HAP-1 (cell line): ENCODE measurements at regions not wholly inside any gene's neighbourhood (a gene's known extent, or its start where the extent isn't known, plus 50 kb on each side); places are given as distances from the start of the nearest gene placed in this dataset.
A peak's percentile ranks its signal among the peaks of the same experiment; 100 is the strongest.

Experiments
- DNase-seq, 2 experiments: peaks; one replicate each; pipeline ENCODE4 v3.0.0-alpha.2; 2016 to 2020; ENCODE audit warnings: low spot score in 2 of 2
- H3K27me3 ChIP-seq: fragments of 250-450 bp; sonication (Bioruptor Pico); 2 replicates; pipeline ENCODE4 v1.5.1; 2020; ENCODE audit warnings: low read depth, mild to moderate bottlenecking, moderate library complexity
- H3K36me3 ChIP-seq: fragments of 250-450 bp; sonication (Bioruptor Pico); replicated peaks from 2 replicates; pipeline ENCODE4 v1.5.1; 2020; ENCODE audit warnings: mild to moderate bottlenecking
- H3K4me1 ChIP-seq: fragments of 250-450 bp; sonication (Bioruptor Pico); 2 replicates; pipeline ENCODE4 v1.5.1; 2020; ENCODE audit warnings: mild to moderate bottlenecking
- H3K4me3 ChIP-seq: fragments of 250-450 bp; sonication (Bioruptor Pico); 2 replicates; pipeline ENCODE4 v1.5.1; 2020; ENCODE audit warnings: mild to moderate bottlenecking, moderate library complexity
- H3K9me3 ChIP-seq: fragments of 250-450 bp; sonication (Bioruptor Pico); 2 replicates; pipeline ENCODE4 v1.5.1; 2020; ENCODE audit warnings: mild to moderate bottlenecking, moderate library complexity
- in situ Hi-C: fragments of 300-500 bp; cut with MboI; formaldehyde crosslinking; loops from 3 replicates; pipeline ENCODE4 v1.14.3; 2020; ENCODE audit warnings: low sequenced_read_pairs, inconsistent platforms, mixed read lengths

DNA sequence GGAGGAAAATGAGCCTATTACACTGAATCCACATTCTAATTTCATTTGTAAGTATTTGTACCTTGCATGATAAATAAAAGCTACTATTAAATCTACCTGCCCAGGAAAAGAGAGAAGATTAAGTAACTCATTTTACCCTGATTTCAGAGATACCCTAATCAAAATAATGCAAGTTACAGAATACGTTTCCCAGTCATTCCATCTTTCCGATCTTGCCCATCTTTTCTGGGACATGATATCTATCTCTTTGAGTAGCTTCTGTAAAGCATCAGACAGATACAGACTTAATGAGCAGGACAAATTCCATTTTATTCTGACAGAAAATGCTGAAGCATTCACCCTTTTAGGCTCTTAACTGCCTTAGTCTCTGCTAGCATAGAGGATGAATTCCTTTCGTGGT is 56.6 kb downstream of the SPRY2 start:
- in situ Hi-C loops: no loop called here
- no peaks in the 10 kb centered on the region for H3K27me3 ChIP-seq
- H3K36me3 ChIP-seq: no peaks in the 10 kb centered on the region
- no peaks in the 10 kb centered on the region for H3K4me1 ChIP-seq
- no peak for DNase-seq
- no peak overlapping the region for H3K4me3 ChIP-seq
- H3K9me3 ChIP-seq: no peaks in the 10 kb centered on the region

- peaks cover 10% of the 10 kb centered on the region for H3K4me1 ChIP-seq
- H3K36me3 ChIP-seq: no peaks in the 10 kb centered on the region
- no peaks in the 10 kb centered on the region for H3K9me3 ChIP-seq
- no peak for DNase-seq
- 0 out of 2 replicates have a peak, but pooled peaks cover 2% of the 10 kb centered on the region for H3K27me3 ChIP-seq
- in situ Hi-C loops: no loop called here
- H3K4me3 ChIP-seq: no peak overlapping the region
Measured at GRCh38 chr13:80278706-80279105, 62.2 kb downstream of the SPRY2 start.

- H3K27me3 ChIP-seq: 0 out of 2 replicates have a peak, but pooled peaks cover 2% of the 10 kb centered on the region
- no peaks in the 10 kb centered on the region for H3K36me3 ChIP-seq
- no peaks in the 10 kb centered on the region for H3K9me3 ChIP-seq
- DNase-seq: peak; percentile 68 to 77
- in situ Hi-C loops: no loop called here
- peaks cover 10% of the 10 kb centered on the region for H3K4me1 ChIP-seq
- H3K4me3 ChIP-seq: no peak overlapping the region
Measured at GRCh38 chr13:80276371-80277289, 64.3 kb downstream of the SPRY2 start.

GRCh38 chr13:80274643-80275042 is 66.3 kb downstream of the SPRY2 start:
- H3K4me3 ChIP-seq: no peak overlapping the region
- H3K27me3 ChIP-seq: 0 out of 2 replicates have a peak, but pooled peaks cover 2% of the 10 kb centered on the region
- in situ Hi-C loops: no loop called here
- DNase-seq: no peak
- peaks cover 10% of the 10 kb centered on the region for H3K4me1 ChIP-seq
- H3K9me3 ChIP-seq: no peaks in the 10 kb centered on the region
- no peaks in the 10 kb centered on the region for H3K36me3 ChIP-seq

GRCh38 chr13:80273718-80274117 is 67.2 kb downstream of the SPRY2 start:
- in situ Hi-C loops: no loop called here
- Histone ChIP-seq H3K9me3 (no peaks in the 10 kb centered on the region), H3K4me1 (peaks cover 10% of the 10 kb centered on the region), H3K4me3 (no peak overlapping the region), H3K27me3 (0 out of 2 replicates have a peak, but pooled peaks cover 2% of the 10 kb centered on the region), H3K36me3 (no peaks in the 10 kb centered on the region)
- DNase-seq: no peak

- Histone ChIP-seq H3K4me1 (no peaks in the 10 kb centered on the region), H3K4me3 (no peak overlapping the region), H3K36me3 (no peaks in the 10 kb centered on the region), H3K9me3 (no peaks in the 10 kb centered on the region), H3K27me3 (no peaks in the 10 kb centered on the region; the same call in 1 of the 2 replicates)
- DNase-seq: no peak
- in situ Hi-C loops: no loop called here
Measured at GRCh38 chr13:80265348-80265747, 75.6 kb downstream of the SPRY2 start.

GRCh38 chr13:80263745-80264513 is 77.0 kb downstream of the SPRY2 start:
- H3K4me1 ChIP-seq: no peaks in the 10 kb centered on the region
- H3K9me3 ChIP-seq: no peaks in the 10 kb centered on the region
- H3K36me3 ChIP-seq: no peaks in the 10 kb centered on the region
- no peaks in the 10 kb centered on the region; the same call in 1 of the 2 replicates for H3K27me3 ChIP-seq
- in situ Hi-C loops: no loop called here
- H3K4me3 ChIP-seq: no peak overlapping the region
- DNase-seq: no peak

- no peak for DNase-seq
- Histone ChIP-seq H3K9me3 (no peaks in the 10 kb centered on the region), H3K36me3 (no peaks in the 10 kb centered on the region), H3K4me1 (no peaks in the 10 kb centered on the region), H3K27me3 (no peaks in the 10 kb centered on the region; the same call in 1 of the 2 replicates), H3K4me3 (no peak overlapping the region)
- in situ Hi-C loops: no loop called here
Measured at GRCh38 chr13:80262051-80262695, 78.8 kb downstream of the SPRY2 start.

GRCh38 chr13:80259159-80259558 is 81.8 kb downstream of the SPRY2 start:
- no peaks in the 10 kb centered on the region for H3K4me1 ChIP-seq
- no peak overlapping the region for H3K4me3 ChIP-seq
- H3K9me3 ChIP-seq: no peaks in the 10 kb centered on the region
- no peak for DNase-seq
- in situ Hi-C loops: no loop called here
- H3K27me3 ChIP-seq: no peaks in the 10 kb centered on the region; the same call in 1 of the 2 replicates
- H3K36me3 ChIP-seq: no peaks in the 10 kb centered on the region

DNA sequence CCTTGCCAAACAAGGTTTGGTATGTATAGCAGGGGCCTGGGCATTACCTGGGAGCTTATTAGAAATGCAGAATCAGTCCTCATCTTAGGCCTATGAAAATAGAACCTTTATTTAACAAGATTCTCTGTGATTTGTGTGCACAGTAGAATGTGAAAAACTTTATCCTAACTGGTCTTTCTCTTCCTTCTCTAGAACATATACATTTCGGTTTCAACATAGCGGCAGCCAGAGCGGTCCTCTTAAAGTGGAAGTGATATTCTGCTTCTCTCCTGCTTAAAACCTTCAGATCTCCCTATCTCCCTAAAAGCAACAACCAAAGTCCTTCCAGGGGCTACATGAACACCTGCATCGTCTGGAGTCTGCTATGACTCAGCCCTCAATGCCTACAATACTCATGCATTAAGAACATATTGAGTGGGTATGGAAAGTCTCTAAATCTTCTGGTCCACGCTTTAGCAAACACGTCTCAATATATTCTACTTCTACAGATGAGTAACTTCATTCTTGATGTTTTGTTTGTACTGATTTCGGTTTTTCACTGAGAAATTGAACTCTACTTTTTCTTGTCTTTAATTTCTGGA is 84.5 kb downstream of the SPRY2 start:
- H3K9me3 ChIP-seq: no peaks in the 10 kb centered on the region
- H3K4me1 ChIP-seq: peaks cover 4% of the 10 kb centered on the region
- no peaks in the 10 kb centered on the region; the same call in 1 of the 2 replicates for H3K27me3 ChIP-seq
- no peak for DNase-seq
- H3K4me3 ChIP-seq: no peak overlapping the region
- H3K36me3 ChIP-seq: no peaks in the 10 kb centered on the region
- in situ Hi-C loops: no loop called here

- no peak for DNase-seq
- H3K9me3 ChIP-seq: no peaks in the 10 kb centered on the region
- no peaks in the 10 kb centered on the region; the same call in 1 of the 2 replicates for H3K27me3 ChIP-seq
- in situ Hi-C loops: no loop called here
- no peak overlapping the region for H3K4me3 ChIP-seq
- H3K36me3 ChIP-seq: no peaks in the 10 kb centered on the region
- H3K4me1 ChIP-seq: peaks cover 4% of the 10 kb centered on the region
Measured at GRCh38 chr13:80255946-80256345, 85.0 kb downstream of the SPRY2 start.

GRCh38 chr13:80251403-80251802 is 89.5 kb downstream of the SPRY2 start:
- H3K4me3 ChIP-seq: no peak overlapping the region
- in situ Hi-C loops: no loop called here
- no peaks in the 10 kb centered on the region for H3K36me3 ChIP-seq
- DNase-seq: peak; percentile 48 to 67
- H3K9me3 ChIP-seq: no peaks in the 10 kb centered on the region
- H3K4me1 ChIP-seq: peaks cover 8% of the 10 kb centered on the region
- H3K27me3 ChIP-seq: no peaks in the 10 kb centered on the region; the same call in 1 of the 2 replicates

- peak in 1 of 2 experiments; percentile 7 for DNase-seq
- H3K4me1 ChIP-seq: peaks cover 8% of the 10 kb centered on the region
- H3K4me3 ChIP-seq: no peak overlapping the region
- no peaks in the 10 kb centered on the region for H3K27me3 ChIP-seq
- no peaks in the 10 kb centered on the region for H3K36me3 ChIP-seq
- H3K9me3 ChIP-seq: no peaks in the 10 kb centered on the region
- in situ Hi-C loops: no loop called here
Measured at GRCh38 chr13:80250213-80250810, 90.6 kb downstream of the SPRY2 start.
